Skeletal muscle cell (primary cell): ENCODE measurements at regions not wholly inside any gene's neighbourhood (a gene's known extent, or its start where the extent isn't known, plus 50 kb on each side); places are given as distances from the start of the nearest gene placed in this dataset.
"Not testable (repeated sequence)": the region's sequence is repeated elsewhere in the genome, so short reads cannot be mapped to it uniquely, and the experiment has no call there.

Source experiments
- DNase-seq: peaks from one replicate; pipeline ENCODE4 v3.0.0-alpha.2; 2010; ENCODE audit warnings: low read depth
- H3K4me3 ChIP-seq: 2 replicates; pipeline ENCODE4 v1.5.1; 2011; ENCODE audit warnings: low read depth, mild to moderate bottlenecking, control low read depth, low read length, moderate library complexity

GRCh38 chr6:4725136-4725760 lies 51.0 kb upstream of the CDYL start:
- not testable (repeated sequence) for H3K4me3 ChIP-seq, DNase-seq

GRCh38 chr6:4724727-4725126 lies 51.5 kb upstream of the CDYL start:
- DNase-seq: not testable (repeated sequence)

GRCh38 chr6:4723383-4723782 lies 52.8 kb upstream of the CDYL start:
- no peak for DNase-seq
- H3K4me3 ChIP-seq: no peak overlapping the region

More at GRCh38 chr6:4724727-4725126, 51.5 kb upstream of the CDYL start:
- H3K4me3 ChIP-seq: not testable (repeated sequence)

DNA sequence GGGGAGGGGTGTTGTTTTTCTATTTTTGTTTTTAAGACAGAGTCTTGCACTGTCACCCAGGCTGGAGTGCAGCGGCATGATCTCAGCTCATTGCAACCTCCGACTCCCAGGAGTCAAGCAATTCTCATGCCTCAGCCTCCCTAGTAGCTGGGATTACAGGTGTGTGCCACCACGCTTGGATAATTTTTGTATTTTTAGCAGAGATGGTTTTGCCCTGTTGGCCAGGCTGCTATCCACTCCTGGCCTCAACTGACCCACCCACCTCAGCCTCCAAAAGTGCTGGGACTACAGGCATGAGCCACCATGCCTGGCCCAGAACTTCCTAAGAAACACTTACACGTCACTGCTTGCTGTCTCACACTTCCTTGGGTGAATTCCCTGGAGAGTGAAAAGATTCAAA lies 54.8 kb upstream of the CDYL start:
- not testable (repeated sequence) for H3K4me3 ChIP-seq, DNase-seq

GRCh38 chr6:4719491-4719890 lies 56.7 kb upstream of the CDYL start:
- H3K4me3 ChIP-seq: no peak overlapping the region
- DNase-seq: no peak

DNA sequence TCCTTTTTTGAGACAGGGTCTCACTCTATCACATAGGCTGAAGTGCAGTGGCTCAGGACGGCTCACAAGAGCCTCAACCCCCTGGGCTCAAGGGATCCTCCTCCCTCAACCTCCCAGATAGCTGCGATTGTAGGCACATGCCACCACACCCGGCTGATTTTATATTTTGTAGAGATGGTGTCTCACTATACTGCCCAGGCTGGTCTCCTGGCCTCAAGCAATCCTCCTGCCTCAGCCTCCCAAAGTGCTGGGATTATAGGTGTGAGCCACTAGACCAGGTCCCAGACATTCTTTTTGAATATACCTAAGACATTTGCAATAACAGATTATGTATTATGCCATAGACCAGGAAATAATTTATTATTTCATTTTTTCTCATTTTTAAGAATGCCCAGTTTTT lies 58.3 kb upstream of the CDYL start:
- H3K4me3 ChIP-seq: no peak overlapping the region
- no peak for DNase-seq

DNA sequence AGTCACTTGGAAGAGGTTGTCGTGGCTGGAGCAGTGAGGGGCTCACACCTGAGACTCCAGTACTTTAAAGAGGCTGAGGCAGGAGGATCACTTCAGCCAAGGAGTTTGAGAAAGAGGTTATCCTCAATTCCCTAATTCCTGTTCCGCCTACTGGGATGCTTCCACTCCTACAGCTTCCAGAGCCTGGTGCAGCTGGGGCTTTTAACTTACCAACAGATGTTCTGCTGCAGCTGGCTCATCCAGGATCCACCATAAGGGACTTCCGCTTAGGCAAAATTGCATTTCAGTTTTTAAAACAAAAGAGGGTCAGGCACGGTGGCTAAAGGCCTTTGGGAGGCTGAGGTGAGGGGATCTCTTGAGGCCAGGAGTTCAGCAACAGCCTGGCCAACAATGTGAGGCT lies 59.1 kb upstream of the CDYL start:
- no peak for DNase-seq
- H3K4me3 ChIP-seq: no peak overlapping the region

DNA sequence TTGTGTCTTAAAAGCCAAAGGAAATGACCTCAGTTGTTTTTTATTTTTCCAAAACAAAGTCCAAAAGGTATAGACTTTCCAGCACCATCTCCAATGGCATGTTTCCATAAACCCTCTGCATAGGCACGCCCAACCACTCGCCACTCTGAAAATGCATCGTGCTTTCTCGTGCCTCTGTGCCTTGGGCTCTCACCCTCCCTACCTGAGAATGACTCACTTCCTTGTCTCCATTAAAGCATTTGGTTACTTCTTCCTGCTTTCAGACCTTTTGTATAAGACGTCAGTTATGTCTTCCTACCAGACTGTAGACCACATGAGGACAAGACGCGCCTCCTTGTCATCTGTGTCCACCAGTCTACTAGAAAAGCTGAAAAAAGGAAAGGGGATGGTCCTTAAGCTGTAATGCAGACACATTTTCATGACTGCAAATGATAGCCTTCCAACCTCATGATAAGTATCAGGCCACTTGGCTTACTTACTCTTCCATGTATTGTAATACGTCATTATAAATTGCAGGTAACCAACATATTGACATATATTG lies 61.2 kb upstream of the CDYL start:
- no peak overlapping the region for H3K4me3 ChIP-seq
- no peak for DNase-seq

GRCh38 chr6:4712291-4712690 lies 63.9 kb upstream of the CDYL start:
- H3K4me3 ChIP-seq: no peak overlapping the region
- DNase-seq: no peak

DNA sequence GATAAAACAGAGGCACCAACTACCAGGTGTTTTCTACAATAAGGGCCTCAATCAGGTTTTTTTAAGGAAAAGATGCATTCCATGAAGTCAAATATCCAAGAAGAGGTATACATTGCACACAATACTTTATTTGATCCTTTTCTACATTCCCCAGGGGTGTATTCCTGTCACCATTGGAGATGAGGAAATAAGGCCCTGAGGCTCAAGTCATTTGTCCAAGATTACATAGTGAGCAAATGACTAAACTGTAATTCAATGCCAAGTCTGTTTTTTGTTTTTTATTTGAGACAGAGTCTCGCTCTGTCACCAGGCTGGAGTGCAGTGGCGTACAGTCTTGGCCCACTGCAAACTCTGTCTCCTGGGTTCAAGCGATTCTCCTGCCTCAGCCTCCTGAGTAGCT lies 69.2 kb upstream of the CDYL start:
- H3K4me3 ChIP-seq: no peak overlapping the region
- DNase-seq: no peak

DNA sequence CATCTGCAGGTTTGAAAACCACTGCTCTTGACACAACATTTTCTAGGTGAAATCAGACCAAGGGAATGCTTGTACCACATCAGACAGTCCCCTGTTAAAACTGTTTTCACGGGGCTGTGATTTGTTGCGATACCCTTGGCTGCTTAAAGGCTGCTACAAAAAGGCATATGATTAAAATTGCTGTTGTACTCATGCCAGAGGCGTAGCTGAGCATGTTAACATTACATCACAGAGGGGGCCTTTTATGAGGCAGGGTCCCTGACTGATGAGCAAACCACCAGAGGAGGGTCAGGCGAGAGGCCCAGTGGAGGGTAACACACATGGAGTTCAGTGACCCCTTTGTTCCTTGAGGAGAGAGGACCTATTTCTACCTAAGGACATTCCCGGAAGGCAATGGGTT lies 70.4 kb upstream of the CDYL start:
- no peak overlapping the region for H3K4me3 ChIP-seq
- DNase-seq: no peak

GRCh38 chr6:4703382-4703781 lies 72.8 kb upstream of the CDYL start:
- no peak overlapping the region for H3K4me3 ChIP-seq
- DNase-seq: no peak

DNA sequence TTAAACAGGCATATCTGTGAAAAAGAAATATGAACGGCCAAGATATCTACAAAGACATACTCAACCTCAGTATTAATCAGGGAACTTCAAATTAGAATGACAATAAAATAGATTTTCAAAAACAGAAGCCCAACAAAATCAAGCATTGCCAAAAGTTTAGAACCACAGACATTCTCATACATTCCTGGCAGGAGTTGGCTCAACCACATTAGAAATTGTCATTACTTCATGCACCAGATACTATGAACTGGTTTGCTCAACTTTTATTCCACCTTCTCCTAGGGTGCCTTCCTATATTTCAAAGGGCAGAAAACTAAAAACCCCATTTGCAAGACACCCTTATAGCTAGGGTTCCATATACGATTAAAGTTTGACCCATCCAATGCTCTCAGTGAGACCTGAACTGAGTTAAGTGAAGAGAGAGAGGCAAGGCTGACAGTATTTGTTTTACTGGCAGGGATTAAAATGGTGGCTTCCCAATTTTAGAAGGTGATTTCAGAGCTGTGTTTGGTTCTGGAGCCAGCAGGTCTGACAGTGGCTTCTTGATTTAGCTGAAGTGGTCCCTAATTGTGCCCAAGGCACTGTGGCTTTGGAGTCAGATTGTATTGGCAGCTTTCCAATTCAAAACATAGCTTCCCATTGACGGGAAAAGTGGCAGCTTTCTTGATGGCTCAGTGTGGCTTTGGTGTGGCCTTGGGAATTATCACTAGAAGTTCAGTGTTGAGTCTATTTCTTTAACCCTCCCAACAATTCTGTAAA lies 77.1 kb upstream of the CDYL start:
- no peak for DNase-seq
- no peak overlapping the region for H3K4me3 ChIP-seq

GRCh38 chr6:4693173-4693970 lies 82.8 kb upstream of the CDYL start:
- H3K4me3 ChIP-seq: no peak overlapping the region
- no peak for DNase-seq

- no peak for DNase-seq
- no peak overlapping the region for H3K4me3 ChIP-seq
These were observed 83.5 kb upstream of the CDYL start for GRCh38 chr6:4692664-4693063.

DNA sequence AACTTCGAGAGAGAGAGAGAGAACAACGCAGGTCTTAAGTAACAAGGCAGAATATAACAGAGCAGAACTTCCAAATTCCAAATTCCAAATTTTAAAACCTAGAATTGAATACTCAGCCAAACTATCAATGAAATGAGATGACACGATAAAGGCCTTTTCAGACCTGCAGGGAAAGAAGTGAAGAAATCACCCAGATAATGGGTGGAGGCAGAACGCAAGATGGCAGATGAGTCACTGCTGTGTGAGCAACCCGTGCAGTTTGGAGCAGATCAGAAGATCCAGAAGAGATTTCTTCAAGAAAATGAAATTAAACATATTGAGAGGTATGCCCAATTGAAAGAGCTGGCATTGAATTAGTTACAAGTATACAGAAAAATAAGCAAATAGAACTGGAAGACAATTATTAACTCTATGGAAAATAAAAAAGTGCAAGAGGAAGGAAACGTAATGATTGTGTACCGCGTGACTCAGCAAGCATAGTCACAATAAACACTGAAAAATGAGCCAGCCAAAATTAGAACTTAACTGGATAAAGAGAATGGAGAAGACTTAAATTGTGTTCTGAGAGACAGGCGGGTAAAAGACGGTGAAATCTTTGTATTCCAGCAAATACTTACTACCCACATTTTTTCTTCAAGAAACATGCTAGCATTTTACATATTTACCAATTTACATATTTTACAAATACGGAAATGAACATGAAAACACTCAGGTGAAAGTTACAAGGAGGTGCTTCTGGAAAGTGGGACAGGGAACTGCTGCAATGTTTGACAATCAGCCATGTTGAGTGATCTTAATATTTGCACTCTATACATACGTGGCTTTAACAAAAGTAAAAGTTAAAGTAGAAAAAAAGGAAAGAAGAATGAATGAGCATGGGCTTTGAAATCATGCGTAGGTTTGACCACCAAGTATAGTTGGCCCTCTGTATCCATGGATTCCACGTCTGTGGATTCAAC lies 87.9 kb upstream of the CDYL start:
- peak; percentile 58 for DNase-seq
- H3K4me3 ChIP-seq: no peak overlapping the region

GRCh38 chr6:4687656-4687988 lies 88.6 kb upstream of the CDYL start:
- H3K4me3 ChIP-seq: no peak overlapping the region
- DNase-seq: no peak

DNA sequence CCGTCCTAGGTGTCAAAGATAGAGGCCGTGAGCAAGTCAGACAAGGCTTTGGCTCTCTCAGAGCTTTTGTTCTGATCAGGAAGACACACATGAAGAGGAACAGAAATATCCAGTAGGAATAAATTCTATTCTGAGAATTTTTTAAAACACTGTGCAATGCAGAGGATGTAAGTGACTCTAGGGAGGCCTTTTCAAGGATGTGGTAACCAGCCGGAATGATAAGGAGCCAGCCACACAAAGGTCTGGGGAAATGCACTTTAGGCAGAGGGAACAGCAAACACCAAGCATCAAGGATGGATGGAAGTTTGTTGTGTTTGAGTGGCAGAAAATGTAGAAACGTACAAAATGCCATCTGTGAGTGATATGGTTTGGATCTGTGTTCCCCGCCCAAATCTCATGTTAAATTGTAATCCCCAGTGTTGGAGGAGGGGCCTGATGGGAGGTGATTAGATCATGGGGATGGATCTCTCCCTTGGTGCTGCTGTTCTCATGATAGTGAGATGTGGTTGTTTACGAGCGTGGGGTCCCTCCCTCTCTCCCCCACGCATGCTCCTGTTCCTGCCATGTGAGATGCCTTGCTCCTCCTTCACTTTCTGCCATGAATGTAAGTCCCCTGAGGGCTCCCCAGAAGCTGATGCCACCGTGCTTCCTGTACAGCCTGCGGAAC lies 93.6 kb upstream of the CDYL start:
- no peak for DNase-seq
- no peak overlapping the region for H3K4me3 ChIP-seq
